HG03103 (cell line): ENCODE measurements at regions not wholly inside any gene's neighbourhood (a gene's known extent, or its start where the extent isn't known, plus 50 kb on each side); places are given as distances from the start of the nearest gene placed in this dataset.

Experiments
- ATAC-seq: cut with Tn5 transposase; IDR thresholded peaks from one replicate; pipeline ENCODE4 v1.9.1; 2021; ENCODE audit warnings: low read depth; ENCODE audit not compliant: unreplicated experiment

- peak; percentile 89 for ATAC-seq
Observed at GRCh38 chr6:105992315-105992961, 93.7 kb upstream of the PRDM1 start.

GRCh38 chr6:105991561-105992314 lies 94.4 kb upstream of the PRDM1 start:
- ATAC-seq, result no peak

- no peak for ATAC-seq
Observed at GRCh38 chr6:105990151-105990550, 96.0 kb upstream of the PRDM1 start.

GRCh38 chr6:105988812-105989577 lies 97.1 kb upstream of the PRDM1 start:
- no peak for ATAC-seq

- ATAC-seq, result no peak
Observed at GRCh38 chr6:105988321-105988720, 97.8 kb upstream of the PRDM1 start.

GRCh38 chr6:105987516-105987915 lies 98.6 kb upstream of the PRDM1 start:
- ATAC-seq, result no peak

- no peak for ATAC-seq
Observed at GRCh38 chr6:105986998-105987397, 99.1 kb upstream of the PRDM1 start.

- ATAC-seq, result no peak
Observed at GRCh38 chr6:105985816-105986632, 100.1 kb upstream of the PRDM1 start.

- ATAC-seq, result no peak
Observed at GRCh38 chr6:105985098-105985815, 100.9 kb upstream of the PRDM1 start.

- ATAC-seq, result no peak
Observed at GRCh38 chr6:105983763-105984162, 102.4 kb upstream of the PRDM1 start.

GRCh38 chr6:105982761-105983540 lies 103.2 kb upstream of the PRDM1 start:
- ATAC-seq, result no peak

- no peak for ATAC-seq
Observed at GRCh38 chr6:105981888-105982358, 104.2 kb upstream of the PRDM1 start.

GRCh38 chr6:105981002-105981887 lies 104.9 kb upstream of the PRDM1 start:
- ATAC-seq, result no peak

GRCh38 chr6:105978974-105979373 lies 107.2 kb upstream of the PRDM1 start:
- no peak for ATAC-seq

GRCh38 chr6:105977934-105978504 lies 108.1 kb upstream of the PRDM1 start:
- ATAC-seq, result no peak

- no peak for ATAC-seq
Observed at GRCh38 chr6:105974986-105975385, 111.2 kb upstream of the PRDM1 start.

GRCh38 chr6:105972440-105972839 lies 113.7 kb upstream of the PRDM1 start:
- ATAC-seq, result no peak
